Transverse colon (tissue), 3 donors: ENCODE measurements at regions not wholly inside any gene's neighbourhood (a gene's known extent, or its start where the extent isn't known, plus 50 kb on each side); places are given as distances from the start of the nearest gene placed in this dataset.

Experiments used
- CTCF ChIP-seq, 5 experiments: fragments of 200-600 bp in 3 of 5; fragments of 450-650 bp in 2 of 5; sonication (generic) in 3 of 5; IDR thresholded peaks; 1 replicate in 2 of 5; 2 replicates in 3 of 5; pipeline ENCODE4 v1.5.1; 2016 to 2017; ENCODE audit warnings: antibody characterized with exemption in 5 of 5, inconsistent platforms in 3 of 5, mild to moderate bottlenecking in 2 of 5, moderate library complexity in 1 of 5
- EP300 ChIP-seq: sonication (generic); formaldehyde crosslinking; IDR thresholded peaks from one replicate; pipeline ENCODE4 v1.6.1; 2017; ENCODE audit warnings: antibody characterized with exemption, low read depth
- POLR2A ChIP-seq: fragments of 450-650 bp; IDR thresholded peaks from one replicate; pipeline ENCODE4 v1.6.1; 2016; ENCODE audit warnings: antibody characterized with exemption, mild to moderate bottlenecking, moderate library complexity

GRCh38 chr14:51554339-51554920 lies 97.3 kb upstream of the FRMD6 start:
- TF ChIP-seq CTCF (IDR thresholded peaks at IDR 0.05) (no peak), POLR2A (no peak), EP300 (no peak)
